Heart left ventricle (tissue), 16 donors: ENCODE measurements at regions not wholly inside any gene's neighbourhood (a gene's known extent, or its start where the extent isn't known, plus 50 kb on each side); places are given as distances from the start of the nearest gene placed in this dataset.

Experiments used
- ATAC-seq, 4 donors: fragments of 200-7000 bp; cut with Tn5 transposase; one replicate each; pipeline ENCODE4 v1.9.1; 2020 to 2022; ENCODE audit warnings: moderate library complexity in 4 of 4, mild to moderate bottlenecking in 3 of 4, moderate number of reproducible peaks in 1 of 4
- DNase-seq, 5 donors: peaks; one replicate each; pipeline ENCODE4 v3.0.0-alpha.2; 2020
- H3K27ac ChIP-seq, 12 donors: fragments of 200-600 bp; sonication (generic) in 4 of 12; one replicate each; pipeline versions ENCODE4 v1.5.0 to v1.8.0; 2016 to 2022; ENCODE audit warnings: mild to moderate bottlenecking in 2 of 12
- H3K27me3 ChIP-seq, 9 donors: fragments of 200-600 bp; sonication (generic) in 2 of 9; one replicate each; pipeline versions ENCODE4 v1.5.1 to v1.8.0; 2016 to 2022; ENCODE audit warnings: mild to moderate bottlenecking in 3 of 9
- H3K36me3 ChIP-seq, 9 donors: fragments of 200-600 bp; sonication (generic) in 2 of 9; one replicate each; pipeline versions ENCODE4 v1.5.0 to v1.8.0; 2018 to 2022; ENCODE audit warnings: mild to moderate bottlenecking in 2 of 9
- H3K4me1 ChIP-seq, 12 donors: fragments of 200-600 bp; sonication (generic) in 4 of 12; one replicate each; pipeline versions ENCODE4 v1.5.0 to v1.8.0; 2016 to 2022; ENCODE audit warnings: mild to moderate bottlenecking in 3 of 12
- H3K4me3 ChIP-seq, 12 donors: fragments of 200-600 bp; sonication (generic) in 4 of 12; one replicate each; pipeline versions ENCODE4 v1.5.0 to v1.8.0; 2017 to 2022; ENCODE audit warnings: mild to moderate bottlenecking in 9 of 12, moderate library complexity in 4 of 12
- H3K9me3 ChIP-seq, 12 donors: fragments of 200-600 bp; sonication (generic) in 4 of 12; one replicate each; pipeline versions ENCODE4 v1.5.0 to v1.8.0; 2016 to 2022; ENCODE audit warnings: mild to moderate bottlenecking in 1 of 12
- POLR2A ChIP-seq, 2 donors: fragments of 450-650 bp; IDR thresholded peaks; one replicate each; pipeline ENCODE4 v1.6.1; 2017; ENCODE audit warnings: antibody characterized with exemption in 2 of 2, mild to moderate bottlenecking in 2 of 2, moderate library complexity in 2 of 2
- WGBS, 4 donors: extraction: QIAGEN DNeasy Blood & Tissue Kit in 2 of 4; methylation state at CpG; one replicate each; pipeline versions ENCODE4 v1.1.5 to v1.1.7; 2013 to 2018; 5-methylcytosine and 5-hydroxymethylcytosine counted together
- intact Hi-C, 10 donors: fragments of 100-400 bp; cut with DNase I; formaldehyde crosslinking; loops; one replicate each; pipeline versions ENCODE4 v1.11.1 to v1.14.2; 2022
- TF ChIP-seq, protein P1 (sequence below), 12 donors: fragments of 200-600 bp; sonication (generic) in 4 of 12; IDR thresholded peaks; one replicate each; pipeline versions ENCODE4 v1.5.0 to v1.8.0; 2018 to 2022; ENCODE audit warnings: antibody characterized with exemption in 12 of 12, mild to moderate bottlenecking in 5 of 12
- donor health status: ischemic (EF 13 %, LVEDD 7.1; RV severe dilation, severe dysfunction).
- donor health status: healthy with polysubstance abuse.
- donor health status: DM: no; HTN: yes; CAD: no.
- donor health status: DM: no; HTN: no; CAD: no.
- donor health status: ischemic (EF 25% LVEDD 6.9; RV normal size, moderate dysfunction).
- donor health status: ischemic (EF 25% LVEDD 5.7; RV mildly dilated, moderate dysfunction).
- donor health status: healthy.
- donor health status: DM: yes; HTN: yes; CAD: no.
- donor health status: ischemic (EF 35%, LVEDD 5.7; RV mildly dilated, moderate dysfunction).
- donor health status: nonischemic (EF 11% LVEDD 7.7; RV severe dilation, severe dysfunction).
- donor health status: DM: yes; HTN: yes; CAD: no.
- donor health status: PGD.
- donor health status: ischemic (EF 29% LVEDD 5.4; RV normal size, mild dysfunction).
- donor health status: nonischemic (EF 23%, LVEDD 6.1; RV moderate dilation, normal function).

DNA sequence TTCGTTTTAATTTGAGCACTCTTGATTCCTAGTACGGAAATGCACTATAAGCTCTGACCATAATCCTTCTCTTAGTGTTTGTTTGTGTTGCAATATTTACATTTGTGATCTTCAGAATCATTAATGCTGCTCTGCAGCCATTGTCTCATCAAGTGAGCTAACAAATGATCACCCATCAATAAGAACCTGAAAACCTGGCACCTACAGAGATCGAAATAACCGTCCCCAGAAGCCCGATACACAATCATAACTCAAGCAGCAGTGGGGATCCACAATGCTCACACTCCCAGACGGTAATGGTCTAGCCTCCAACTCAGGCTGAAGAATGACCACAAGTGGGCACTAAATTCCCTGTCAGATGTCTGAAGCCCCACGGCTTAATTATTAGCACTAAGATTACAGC lies 156.0 kb upstream of the NFE2L3 start:
- H3K36me3 ChIP-seq, result no peaks in the 10 kb centered on the region

DNA sequence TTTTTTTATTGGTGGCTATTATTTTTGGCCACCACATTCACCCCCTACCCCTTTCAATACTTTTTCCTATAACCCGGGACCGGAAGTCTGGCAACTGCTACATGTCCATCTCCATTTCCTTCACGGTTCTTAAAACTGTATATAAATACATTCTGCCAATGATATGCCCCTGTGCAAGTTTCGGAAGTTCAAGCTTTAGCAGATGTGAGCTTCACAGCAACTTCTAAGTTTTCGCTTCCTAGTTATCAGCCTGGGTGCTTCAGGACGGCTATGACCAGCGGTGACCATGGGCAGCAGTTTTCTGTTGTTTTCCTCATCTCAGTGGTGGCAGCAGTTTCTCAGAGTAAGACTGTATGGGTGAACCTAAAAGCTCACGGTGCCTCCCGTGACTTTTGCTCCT lies 153.5 kb upstream of the NFE2L3 start:
- 84 to 88% (median 86%) methylated on average over 9 of the region's 9 CpGs for WGBS, 4 donors
- peaks cover 0 to 21% (median 0%) of the 10 kb centered on the region in 9 donors for H3K27me3 ChIP-seq
- no peak overlapping the region for H3K27ac ChIP-seq
- no peak overlapping the region for H3K4me3 ChIP-seq
- no peaks in the 10 kb centered on the region for H3K4me1 ChIP-seq
- intact Hi-C loops, result no loop called here
- ATAC-seq, result no peak
- DNase-seq, result no peak
- H3K36me3 ChIP-seq, result no peaks in the 10 kb centered on the region
- no peak for TF ChIP-seq POLR2A (IDR thresholded peaks at IDR 0.05)
- TF ChIP-seq, protein P1, sequence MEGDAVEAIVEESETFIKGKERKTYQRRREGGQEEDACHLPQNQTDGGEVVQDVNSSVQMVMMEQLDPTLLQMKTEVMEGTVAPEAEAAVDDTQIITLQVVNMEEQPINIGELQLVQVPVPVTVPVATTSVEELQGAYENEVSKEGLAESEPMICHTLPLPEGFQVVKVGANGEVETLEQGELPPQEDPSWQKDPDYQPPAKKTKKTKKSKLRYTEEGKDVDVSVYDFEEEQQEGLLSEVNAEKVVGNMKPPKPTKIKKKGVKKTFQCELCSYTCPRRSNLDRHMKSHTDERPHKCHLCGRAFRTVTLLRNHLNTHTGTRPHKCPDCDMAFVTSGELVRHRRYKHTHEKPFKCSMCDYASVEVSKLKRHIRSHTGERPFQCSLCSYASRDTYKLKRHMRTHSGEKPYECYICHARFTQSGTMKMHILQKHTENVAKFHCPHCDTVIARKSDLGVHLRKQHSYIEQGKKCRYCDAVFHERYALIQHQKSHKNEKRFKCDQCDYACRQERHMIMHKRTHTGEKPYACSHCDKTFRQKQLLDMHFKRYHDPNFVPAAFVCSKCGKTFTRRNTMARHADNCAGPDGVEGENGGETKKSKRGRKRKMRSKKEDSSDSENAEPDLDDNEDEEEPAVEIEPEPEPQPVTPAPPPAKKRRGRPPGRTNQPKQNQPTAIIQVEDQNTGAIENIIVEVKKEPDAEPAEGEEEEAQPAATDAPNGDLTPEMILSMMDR (IDR thresholded peaks at IDR 0.05), result no peak
- H3K9me3 ChIP-seq, result no peaks in the 10 kb centered on the region

More for the DNA sequence above, 156.0 kb upstream of the NFE2L3 start:
- H3K4me3 ChIP-seq, result no peak overlapping the region
- ATAC-seq (no peak), DNase-seq (no peak)
- no peaks in the 10 kb centered on the region for H3K4me1 ChIP-seq
- TF ChIP-seq POLR2A (IDR thresholded peaks at IDR 0.05), result no peak
- TF ChIP-seq, protein P1 (IDR thresholded peaks at IDR 0.05), result no peak
- 72 to 77% (median 75%) methylated on average over 7 of the region's 7 CpGs for whole genome bisulfite sequencing, 4 donors
- intact Hi-C loops, result no loop called here
- H3K9me3 ChIP-seq, result no peaks in the 10 kb centered on the region
- H3K27ac ChIP-seq, result no peak overlapping the region
- H3K27me3 ChIP-seq, result peaks cover 0 to 18% (median 0%) of the 10 kb centered on the region in 9 donors

DNA sequence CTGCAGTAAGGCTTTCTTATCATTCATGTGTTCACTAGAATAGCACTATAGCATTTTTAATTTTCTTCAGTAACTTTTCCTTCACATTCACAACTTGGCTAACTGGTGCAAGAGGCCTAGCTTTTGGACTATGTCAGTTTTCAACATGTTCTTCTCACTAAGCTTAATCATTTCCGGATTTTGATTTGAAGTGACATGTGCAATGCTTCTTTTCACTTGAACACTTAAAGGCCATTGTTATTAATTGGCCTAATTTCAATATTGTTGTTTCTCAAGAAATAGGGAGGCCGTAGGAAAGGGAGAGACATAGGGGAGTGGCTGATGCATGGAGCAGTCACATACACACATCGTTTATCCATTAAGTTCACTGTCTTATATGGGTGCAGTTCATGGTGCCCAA lies 151.2 kb upstream of the NFE2L3 start:
- Histone ChIP-seq H3K27me3 (peaks cover 0 to 15% (median 0%) of the 10 kb centered on the region in 9 donors), H3K27ac (no peak overlapping the region), H3K4me3 (no peak overlapping the region), H3K36me3 (no peaks in the 10 kb centered on the region), H3K9me3 (no peaks in the 10 kb centered on the region), H3K4me1 (no peaks in the 10 kb centered on the region)
- intact Hi-C loops, result no loop called here
- ATAC-seq (no peak), DNase-seq (no peak)
- WGBS, 4 donors, result 65 to 74% (median 66%) methylated on average over 3 of the region's 3 CpGs
- no peak for TF ChIP-seq POLR2A (IDR thresholded peaks at IDR 0.05)
- TF ChIP-seq, protein P1 (IDR thresholded peaks at IDR 0.05), result no peak

DNA sequence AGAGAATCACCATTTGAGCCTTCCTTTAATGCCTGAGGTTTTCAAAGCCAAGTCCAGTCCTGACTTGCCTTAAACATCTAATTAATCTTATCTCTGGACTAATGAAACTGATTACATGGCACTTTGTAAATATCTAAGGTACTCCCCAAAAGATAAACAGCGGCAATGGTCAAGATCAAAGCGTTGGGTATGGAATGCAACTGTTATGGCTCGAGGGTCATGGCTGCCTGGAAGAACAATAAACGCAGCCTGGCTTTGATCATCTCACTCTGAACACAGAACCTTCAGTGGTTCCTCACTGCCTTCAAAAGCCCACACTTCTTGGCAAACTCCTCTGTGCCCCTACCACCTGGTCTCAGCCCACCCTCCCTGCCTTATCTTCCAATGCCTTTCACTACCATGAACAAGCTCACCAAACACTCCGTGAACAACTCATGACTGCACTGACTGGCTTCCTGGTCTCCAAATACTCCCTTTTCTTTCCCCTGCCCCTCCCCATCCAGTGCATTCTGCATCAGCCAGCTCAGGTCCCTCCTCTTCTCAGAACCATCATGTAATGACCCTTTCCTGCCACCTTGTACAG lies 150.2 kb upstream of the NFE2L3 start:
- WGBS, 4 donors, result 36 to 53% (median 47%) methylated on average over 5 of the region's 5 CpGs
- Histone ChIP-seq H3K4me1 (no peaks in the 10 kb centered on the region), H3K4me3 (no peak overlapping the region), H3K36me3 (no peaks in the 10 kb centered on the region), H3K27ac (no peak overlapping the region), H3K27me3 (peaks cover 0 to 12% (median 0%) of the 10 kb centered on the region in 9 donors), H3K9me3 (no peaks in the 10 kb centered on the region)
- no peak for ATAC-seq
- TF ChIP-seq, protein P1 (IDR thresholded peaks at IDR 0.05), result no peak
- TF ChIP-seq POLR2A (IDR thresholded peaks at IDR 0.05), result no peak
- intact Hi-C loops, result no loop called here
- DNase-seq, result no peak
